ENCODE measurements at regions not wholly inside any gene's neighbourhood (a gene's known extent, or its start where the extent isn't known, plus 50 kb on each side); places are given as distances from the start of the nearest gene placed in this dataset.

GRCh38 chr10:128318913-128319312 lies 192.7 kb upstream of the MKI67 start:
- TF ChIP-seq REST (IDR thresholded peaks at IDR 0.05; ENCODE audit: borderline replicate concordance) = no peak
- TF ChIP-seq REST (CRISPR knock-in tag; IDR thresholded peaks at IDR 0.05; ENCODE audit: low read depth) = no peak
- no peak for TF ChIP-seq GATA2 (CRISPR knock-in tag; IDR thresholded peaks at IDR 0.05)
- TF ChIP-seq MAX (CRISPR knock-in tag; IDR thresholded peaks at IDR 0.05) = no peak
- TF ChIP-seq BACH1 (tag; IDR thresholded peaks at IDR 0.05) = no peak
- TF ChIP-seq HDAC3 (IDR thresholded peaks at IDR 0.05; ENCODE audit: borderline replicate concordance, partially characterized antibody) = no peak
- no peak for TF ChIP-seq HNRNPK (IDR thresholded peaks at IDR 0.05; ENCODE audit: low read depth, low read length, poor library complexity, severe bottlenecking)
- TF ChIP-seq KDM5B (IDR thresholded peaks at IDR 0.05; ENCODE audit: insufficient replicate concordance, low read depth, low read length) = no peak
- no peak for TF ChIP-seq TAF15 (IDR thresholded peaks at IDR 0.05; ENCODE audit: low read depth, low read length)
- no peak for TF ChIP-seq ZNF398 (CRISPR knock-in tag; IDR thresholded peaks at IDR 0.05)

Measured in K562 (cell line).